Kidney epithelial cell (primary cell): ENCODE measurements at regions not wholly inside any gene's neighbourhood (a gene's known extent, or its start where the extent isn't known, plus 50 kb on each side); places are given as distances from the start of the nearest gene placed in this dataset.

Experiments
- DNase-seq: peaks from one replicate; pipeline ENCODE4 v3.0.0-alpha.2; 2010; ENCODE audit warnings: low read depth
- H3K27me3 ChIP-seq: 2 replicates; pipeline ENCODE4 v1.6.0; 2011; ENCODE audit warnings: low read length; ENCODE audit not compliant: control insufficient read depth, insufficient read depth
- H3K36me3 ChIP-seq: 2 replicates; pipeline ENCODE4 v1.5.1; 2011; ENCODE audit warnings: low read length; ENCODE audit not compliant: control insufficient read depth, insufficient read depth
- H3K4me3 ChIP-seq: 2 replicates; pipeline ENCODE4 v1.5.1; 2011; ENCODE audit warnings: low read depth, mild to moderate bottlenecking, control low read depth, low read length
- TF ChIP-seq, protein P1 (sequence below): IDR thresholded peaks from 2 replicates; pipeline ENCODE4 v1.5.1; 2011; ENCODE audit warnings: mild to moderate bottlenecking, moderate library complexity, low read length, control low read depth, inconsistent platforms; ENCODE audit not compliant: insufficient read depth, poor library complexity, severe bottlenecking

GRCh38 chr6:66838764-66839163 lies 1131.7 kb upstream of the EYS start:
- Histone ChIP-seq H3K4me3 (no peak overlapping the region), H3K27me3 (no peaks in the 10 kb centered on the region), H3K36me3 (no peaks in the 10 kb centered on the region)
- no peak for DNase-seq
- TF ChIP-seq, protein P1, sequence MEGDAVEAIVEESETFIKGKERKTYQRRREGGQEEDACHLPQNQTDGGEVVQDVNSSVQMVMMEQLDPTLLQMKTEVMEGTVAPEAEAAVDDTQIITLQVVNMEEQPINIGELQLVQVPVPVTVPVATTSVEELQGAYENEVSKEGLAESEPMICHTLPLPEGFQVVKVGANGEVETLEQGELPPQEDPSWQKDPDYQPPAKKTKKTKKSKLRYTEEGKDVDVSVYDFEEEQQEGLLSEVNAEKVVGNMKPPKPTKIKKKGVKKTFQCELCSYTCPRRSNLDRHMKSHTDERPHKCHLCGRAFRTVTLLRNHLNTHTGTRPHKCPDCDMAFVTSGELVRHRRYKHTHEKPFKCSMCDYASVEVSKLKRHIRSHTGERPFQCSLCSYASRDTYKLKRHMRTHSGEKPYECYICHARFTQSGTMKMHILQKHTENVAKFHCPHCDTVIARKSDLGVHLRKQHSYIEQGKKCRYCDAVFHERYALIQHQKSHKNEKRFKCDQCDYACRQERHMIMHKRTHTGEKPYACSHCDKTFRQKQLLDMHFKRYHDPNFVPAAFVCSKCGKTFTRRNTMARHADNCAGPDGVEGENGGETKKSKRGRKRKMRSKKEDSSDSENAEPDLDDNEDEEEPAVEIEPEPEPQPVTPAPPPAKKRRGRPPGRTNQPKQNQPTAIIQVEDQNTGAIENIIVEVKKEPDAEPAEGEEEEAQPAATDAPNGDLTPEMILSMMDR = no peak

GRCh38 chr6:66825539-66825938 lies 1118.5 kb upstream of the EYS start:
- no peak for DNase-seq
- H3K36me3 ChIP-seq = no peaks in the 10 kb centered on the region
- H3K4me3 ChIP-seq = no peak overlapping the region
- H3K27me3 ChIP-seq = no peaks in the 10 kb centered on the region
- TF ChIP-seq, protein P1 = no peak

GRCh38 chr6:66814156-66814555 lies 1107.1 kb upstream of the EYS start:
- no peak overlapping the region for H3K4me3 ChIP-seq
- H3K27me3 ChIP-seq = no peaks in the 10 kb centered on the region
- TF ChIP-seq, protein P1 = no peak
- no peak for DNase-seq
- H3K36me3 ChIP-seq = no peaks in the 10 kb centered on the region

- no peak for DNase-seq
- Histone ChIP-seq H3K36me3 (no peaks in the 10 kb centered on the region), H3K4me3 (no peak overlapping the region), H3K27me3 (no peaks in the 10 kb centered on the region)
- TF ChIP-seq, protein P1 = no peak
Measured at GRCh38 chr6:66808771-66809170, 1101.7 kb upstream of the EYS start.

DNA sequence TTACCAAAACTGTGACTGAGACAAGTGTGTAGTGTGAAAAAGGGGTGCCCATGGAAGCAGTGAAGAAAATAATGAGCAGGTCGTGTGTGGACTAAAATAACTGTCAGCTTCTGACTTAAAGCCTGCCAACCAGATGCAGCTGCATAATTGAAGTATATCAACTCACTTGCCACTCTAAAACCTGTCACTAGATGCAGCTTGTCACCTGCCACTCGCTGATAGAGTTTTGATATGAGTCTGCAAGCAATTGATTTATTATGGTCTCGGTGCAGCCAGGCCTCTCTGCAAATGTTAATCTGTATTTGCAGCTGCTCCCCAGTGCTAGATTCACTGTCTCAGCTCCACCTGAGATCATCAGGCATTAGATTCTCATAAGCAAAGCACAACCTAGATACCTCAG lies 1090.0 kb upstream of the EYS start:
- Histone ChIP-seq H3K36me3 (no peaks in the 10 kb centered on the region), H3K27me3 (no peaks in the 10 kb centered on the region), H3K4me3 (no peak overlapping the region)
- TF ChIP-seq, protein P1 = no peak
- DNase-seq = no peak

GRCh38 chr6:66788579-66788978 lies 1081.6 kb upstream of the EYS start:
- H3K4me3 ChIP-seq = no peak overlapping the region
- no peak for DNase-seq
- no peaks in the 10 kb centered on the region for H3K27me3 ChIP-seq
- TF ChIP-seq, protein P1 = no peak
- no peaks in the 10 kb centered on the region for H3K36me3 ChIP-seq
